CD4-positive, CD25-positive, alpha-beta regulatory T cell (primary cell): ENCODE measurements at regions not wholly inside any gene's neighbourhood (a gene's known extent, or its start where the extent isn't known, plus 50 kb on each side); places are given as distances from the start of the nearest gene placed in this dataset.

Experiments
- ATAC-seq, 2 donors: fragments of 150-1000 bp; cut with Tn5 transposase; one replicate each; pipeline ENCODE4 v1.10.0; 2021; ENCODE audit warnings: low read depth in 2 of 2, moderate number of reproducible peaks in 2 of 2, moderate library complexity in 1 of 2
- DNase-seq, 3 donors: peaks; one replicate each; pipeline versions ENCODE4 v3.0.0 to v3.0.0-alpha.2; 2012 to 2022; ENCODE audit warnings: mixed read lengths in 1 of 3
- H3K27ac ChIP-seq: one replicate; pipeline ENCODE4 v1.7.0; 2013; ENCODE audit warnings: mild to moderate bottlenecking, low read length; ENCODE audit not compliant: insufficient read depth, poor library complexity, severe bottlenecking
- H3K27me3 ChIP-seq: one replicate; pipeline ENCODE4 v1.7.0; 2013; ENCODE audit warnings: low read length; ENCODE audit not compliant: control insufficient read depth, insufficient read depth
- H3K36me3 ChIP-seq: one replicate; pipeline ENCODE4 v1.7.0; 2013; ENCODE audit warnings: mild to moderate bottlenecking, low read length, moderate library complexity; ENCODE audit not compliant: control insufficient read depth, insufficient read depth
- H3K4me1 ChIP-seq: 2 replicates; pipeline ENCODE4 v1.7.0; 2013; ENCODE audit warnings: mild to moderate bottlenecking, low read length; ENCODE audit not compliant: insufficient read depth, control insufficient read depth, poor library complexity, severe bottlenecking
- H3K4me3 ChIP-seq: one replicate; pipeline ENCODE4 v1.7.0; 2013; ENCODE audit warnings: low read depth, mild to moderate bottlenecking, low read length, moderate library complexity
- H3K9me3 ChIP-seq, 2 experiments: 1 replicate in 1 of 2; 2 replicates in 1 of 2; pipeline ENCODE4 v1.7.0; 2013; ENCODE audit warnings: low read length in 2 of 2, mild to moderate bottlenecking in 1 of 2, moderate library complexity in 1 of 2; ENCODE audit not compliant: control insufficient read depth in 2 of 2
- H3K27ac Mint-ChIP-seq, 3 donors: one replicate each; pipeline ENCODE4 v1.8.0; 2020 to 2022; ENCODE audit warnings: mild to moderate bottlenecking in 3 of 3, mixed read lengths in 3 of 3, moderate library complexity in 2 of 3
- H3K27me3 Mint-ChIP-seq: one replicate; pipeline ENCODE4 v1.8.0; 2022; ENCODE audit warnings: mild to moderate bottlenecking, mixed read lengths
- H3K36me3 Mint-ChIP-seq: one replicate; pipeline ENCODE4 v1.8.0; 2020; ENCODE audit warnings: mixed read lengths
- H3K4me1 Mint-ChIP-seq, 4 donors: one replicate each; pipeline ENCODE4 v1.8.0; 2020 to 2022; ENCODE audit warnings: mixed read lengths in 4 of 4, mild to moderate bottlenecking in 1 of 4
- H3K4me3 Mint-ChIP-seq, 4 donors: one replicate each; pipeline ENCODE4 v1.8.0; 2020 to 2022; ENCODE audit warnings: mild to moderate bottlenecking in 4 of 4, mixed read lengths in 4 of 4, moderate library complexity in 3 of 4
- H3K9me3 Mint-ChIP-seq, 7 donors: one replicate each; pipeline ENCODE4 v1.8.0; 2020 to 2022; ENCODE audit warnings: mixed read lengths in 7 of 7, mild to moderate bottlenecking in 3 of 7, moderate library complexity in 2 of 7

DNA sequence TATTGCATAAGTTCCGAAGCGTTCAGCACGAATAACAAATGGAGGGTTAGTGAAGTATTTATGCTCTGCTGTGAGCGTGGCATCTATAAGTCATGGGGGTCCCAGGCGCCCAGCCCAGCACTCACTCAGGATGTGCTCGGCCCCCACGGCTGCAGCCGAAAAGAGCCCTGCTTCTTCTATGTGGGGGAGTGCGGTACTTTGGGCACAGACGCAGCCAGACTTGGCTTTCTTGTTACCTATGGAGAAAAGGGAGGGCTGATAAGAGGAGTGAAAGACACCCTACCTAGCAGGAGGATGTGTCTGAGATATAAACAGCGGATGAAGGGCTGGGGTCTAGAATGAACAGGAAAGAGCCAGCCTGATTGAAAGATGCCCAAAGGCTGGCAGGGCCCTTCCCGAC, 51.4 kb downstream of the MRPL36 start:
- no peak overlapping the region for H3K27ac Mint-ChIP-seq
- H3K4me1 ChIP-seq = no peaks in the 10 kb centered on the region
- H3K27me3 Mint-ChIP-seq = no peaks in the 10 kb centered on the region

GRCh38 chr5:1747803-1748085, 51.9 kb downstream of the MRPL36 start:
- Histone ChIP-seq H3K27ac (no peak overlapping the region), H3K4me1 (no peaks in the 10 kb centered on the region), H3K9me3 (peaks cover 0 to 2% of the 10 kb centered on the region in 2 experiments), H3K27me3 (peaks cover under 1% of the 10 kb centered on the region), H3K4me3 (no peak overlapping the region), H3K36me3 (no peaks in the 10 kb centered on the region)
- Mint-ChIP-seq H3K9me3 (no peaks in the 10 kb centered on the region), H3K4me3 (no peak overlapping the region), H3K27me3 (no peaks in the 10 kb centered on the region), H3K4me1 (no peaks in the 10 kb centered on the region), H3K36me3 (no peaks in the 10 kb centered on the region), H3K27ac (no peak overlapping the region)
- ATAC-seq (no peak), DNase-seq (no peak)

More for the DNA sequence above, 51.4 kb downstream of the MRPL36 start:
- Mint-ChIP-seq H3K4me1 (no peaks in the 10 kb centered on the region), H3K36me3 (no peaks in the 10 kb centered on the region), H3K4me3 (no peak overlapping the region), H3K9me3 (no peaks in the 10 kb centered on the region)
- H3K36me3 ChIP-seq = no peaks in the 10 kb centered on the region
- H3K27ac ChIP-seq = no peak overlapping the region
- DNase-seq (no peak), ATAC-seq (no peak)
- H3K9me3 ChIP-seq = no peaks in the 10 kb centered on the region
- no peaks in the 10 kb centered on the region for H3K27me3 ChIP-seq
- no peak overlapping the region for H3K4me3 ChIP-seq

DNA sequence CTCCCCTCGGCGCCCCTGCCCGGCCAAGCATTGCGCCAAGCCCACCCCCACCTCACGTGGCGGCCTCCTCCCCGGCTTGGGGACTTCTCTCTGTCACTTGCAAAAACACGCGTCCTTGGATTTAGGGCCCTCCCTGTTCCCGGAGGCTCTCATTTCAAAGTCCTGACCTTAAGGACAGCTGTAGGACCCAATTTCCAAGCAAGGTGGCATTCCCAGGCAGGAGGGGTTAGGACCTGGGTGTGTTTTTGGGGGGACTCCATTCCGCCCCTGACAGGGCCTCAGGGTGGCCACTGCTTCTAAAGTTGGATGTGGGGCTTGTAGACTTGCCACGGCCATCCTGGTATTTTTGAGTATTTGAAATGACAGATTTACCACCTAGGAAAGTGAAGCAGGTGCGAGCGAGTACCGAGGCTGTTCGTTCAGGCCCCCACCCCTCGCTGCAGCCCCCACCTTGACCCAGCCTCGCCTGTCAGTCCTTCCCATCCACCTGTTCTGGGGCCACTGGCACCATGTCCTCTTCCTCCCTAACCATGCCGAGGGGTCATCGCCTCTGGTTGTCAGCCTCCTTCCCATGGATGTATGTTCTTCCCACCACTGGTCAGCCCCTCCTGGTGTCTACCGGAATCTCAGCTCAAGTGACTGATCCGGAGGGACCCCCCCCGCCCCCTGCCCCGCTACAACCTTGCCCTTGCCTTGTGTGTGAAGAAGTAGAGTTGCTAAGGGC, 52.4 kb downstream of the MRPL36 start:
- Mint-ChIP-seq H3K4me1 (no peaks in the 10 kb centered on the region), H3K27ac (no peak overlapping the region), H3K36me3 (no peaks in the 10 kb centered on the region), H3K27me3 (no peaks in the 10 kb centered on the region), H3K4me3 (no peak overlapping the region), H3K9me3 (peaks cover 0 to 1% (median 0%) of the 10 kb centered on the region in 7 donors)
- H3K36me3 ChIP-seq = no peaks in the 10 kb centered on the region
- peaks cover 5% of the 10 kb centered on the region for H3K27me3 ChIP-seq
- H3K27ac ChIP-seq = no peak overlapping the region
- DNase-seq (no peak), ATAC-seq (no peak)
- H3K9me3 ChIP-seq = peaks cover 0 to 3% of the 10 kb centered on the region in 2 experiments
- H3K4me3 ChIP-seq = no peak overlapping the region
- no peaks in the 10 kb centered on the region for H3K4me1 ChIP-seq

DNA sequence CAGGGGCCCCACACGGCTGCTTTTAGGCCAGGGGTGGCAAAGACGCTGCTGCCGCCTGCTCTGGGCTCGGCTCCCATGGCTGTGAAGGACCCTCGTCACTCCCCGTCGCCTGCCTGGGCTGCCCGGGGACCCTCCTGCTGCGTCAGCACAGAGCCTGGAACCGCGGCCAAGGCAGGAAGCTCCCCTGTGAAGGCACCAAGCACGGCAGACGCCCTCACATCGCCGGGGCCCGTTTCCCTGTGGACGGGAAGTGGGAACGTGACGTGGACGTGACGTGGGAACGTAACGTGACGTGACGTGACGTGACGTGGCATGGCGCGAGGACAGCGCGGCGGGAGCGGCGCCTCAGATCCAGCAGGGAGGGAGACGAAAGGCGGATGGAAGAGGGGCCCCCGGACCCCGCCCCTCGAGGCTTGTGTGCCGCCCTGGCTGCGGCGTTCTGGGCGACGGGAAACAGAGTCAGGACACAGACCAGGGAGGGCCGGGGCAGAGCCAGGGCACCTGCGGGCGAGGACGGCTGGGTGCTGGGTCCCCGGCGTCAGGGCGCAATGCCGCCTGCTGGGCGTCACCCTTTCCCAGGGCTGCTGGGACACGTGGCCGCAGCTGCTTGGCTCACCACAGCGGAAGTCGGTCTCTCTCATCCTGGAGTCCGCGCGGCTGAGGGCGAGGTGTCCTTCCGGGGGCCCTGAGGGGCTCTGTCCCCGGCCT, 53.1 kb downstream of the MRPL36 start:
- H3K36me3 ChIP-seq = no peaks in the 10 kb centered on the region
- no peak overlapping the region for H3K4me3 Mint-ChIP-seq
- DNase-seq = no peak

DNA sequence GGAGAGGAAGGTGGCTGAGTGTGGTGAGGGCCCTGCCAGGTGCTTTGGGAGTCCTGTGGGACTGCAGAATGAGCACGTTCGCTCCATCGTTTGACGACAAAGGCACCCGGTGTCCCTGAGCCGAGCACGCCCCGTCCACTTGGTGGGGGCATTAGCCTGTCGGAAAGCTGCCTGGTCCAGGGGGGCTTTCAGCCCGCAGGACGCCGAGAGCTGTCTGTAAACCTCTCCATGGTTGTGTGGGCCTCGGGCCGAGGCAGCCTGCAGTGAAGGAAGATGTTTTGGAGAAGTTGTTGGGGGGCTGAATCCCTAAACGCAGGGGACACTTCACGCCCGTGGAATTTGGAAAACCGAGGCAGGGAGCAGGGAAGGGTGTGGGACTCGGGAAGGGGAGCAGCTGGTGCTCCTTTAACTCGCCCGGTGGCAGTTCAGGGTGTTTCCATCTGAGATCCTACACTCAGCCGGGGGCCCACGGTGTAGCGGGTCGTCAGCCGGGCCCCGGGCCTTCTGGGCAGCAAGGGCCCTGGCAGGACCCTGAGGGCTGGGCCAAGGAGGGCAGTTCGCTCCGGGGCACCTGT, 53.8 kb downstream of the MRPL36 start:
- ATAC-seq = no peak
- Histone ChIP-seq H3K36me3 (no peaks in the 10 kb centered on the region), H3K4me1 (no peaks in the 10 kb centered on the region)

More for the DNA sequence above, 53.1 kb downstream of the MRPL36 start:
- Mint-ChIP-seq H3K27ac (no peak overlapping the region), H3K4me1 (no peaks in the 10 kb centered on the region), H3K9me3 (peaks cover 0 to 4% (median 0%) of the 10 kb centered on the region in 7 donors), H3K27me3 (peaks cover 1% of the 10 kb centered on the region), H3K36me3 (no peaks in the 10 kb centered on the region)
- peaks cover 5% of the 10 kb centered on the region for H3K27me3 ChIP-seq
- no peak overlapping the region for H3K4me3 ChIP-seq
- ATAC-seq = no peak
- H3K27ac ChIP-seq = no peak overlapping the region
- H3K4me1 ChIP-seq = no peaks in the 10 kb centered on the region
- peaks cover 0 to 5% of the 10 kb centered on the region in 2 experiments for H3K9me3 ChIP-seq

GRCh38 chr5:1745123-1745795, 54.4 kb downstream of the MRPL36 start:
- Mint-ChIP-seq H3K36me3 (no peaks in the 10 kb centered on the region), H3K4me3 (no peak overlapping the region)
- DNase-seq = no peak

More for the DNA sequence above, 53.8 kb downstream of the MRPL36 start:
- Mint-ChIP-seq H3K4me1 (no peaks in the 10 kb centered on the region), H3K4me3 (no peak overlapping the region), H3K36me3 (no peaks in the 10 kb centered on the region), H3K27me3 (peaks cover 8% of the 10 kb centered on the region), H3K27ac (no peak overlapping the region), H3K9me3 (peaks cover 0 to 7% (median 2%) of the 10 kb centered on the region in 7 donors)
- DNase-seq = no peak
- Histone ChIP-seq H3K9me3 (peaks cover 0 to 5% of the 10 kb centered on the region in 2 experiments), H3K27me3 (peaks cover 5% of the 10 kb centered on the region), H3K4me3 (no peak overlapping the region), H3K27ac (no peak overlapping the region)

DNA sequence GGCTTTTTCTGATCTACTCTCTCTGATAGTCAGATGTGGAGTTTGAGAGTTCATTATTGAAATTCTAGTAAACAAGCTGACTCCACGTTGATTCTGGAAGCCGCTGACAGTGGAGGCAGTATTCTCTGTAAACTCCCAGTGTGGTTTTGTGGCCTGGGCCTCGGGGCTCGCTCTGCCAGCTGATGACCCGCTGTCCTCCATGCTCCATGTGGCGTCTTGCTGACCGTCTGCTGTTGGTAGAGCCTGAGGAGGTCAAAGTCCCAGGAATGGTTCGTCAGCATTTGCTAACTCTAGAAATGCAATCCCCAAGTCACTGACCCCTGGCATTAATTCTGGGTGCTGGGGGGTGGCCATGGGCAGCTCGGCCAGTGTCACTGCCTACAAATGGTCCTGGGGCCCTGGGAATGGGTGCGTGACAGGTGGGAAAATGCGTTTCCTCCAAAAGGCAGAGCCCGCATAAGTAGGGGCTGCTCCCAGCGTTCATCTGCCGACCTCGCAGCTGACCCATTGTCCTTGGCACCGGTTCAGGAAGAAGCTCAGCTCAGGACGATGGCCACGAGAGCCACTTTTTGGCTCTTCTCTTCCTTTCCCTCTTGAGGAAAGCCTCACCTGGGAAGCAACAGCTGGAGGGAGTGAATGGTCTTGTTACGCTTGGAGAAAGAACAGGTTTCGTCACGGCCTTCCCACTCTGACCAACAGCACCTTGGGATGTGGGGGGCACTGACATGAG, 55.1 kb downstream of the MRPL36 start:
- Histone ChIP-seq H3K36me3 (no peaks in the 10 kb centered on the region), H3K9me3 (peaks cover 0 to 10% of the 10 kb centered on the region in 2 experiments), H3K4me1 (no peaks in the 10 kb centered on the region), H3K27ac (no peak overlapping the region), H3K27me3 (peaks cover 5% of the 10 kb centered on the region), H3K4me3 (no peak overlapping the region)
- no peak for ATAC-seq
- no peak for DNase-seq
- Mint-ChIP-seq H3K27me3 (peaks cover 21% of the 10 kb centered on the region), H3K9me3 (peaks cover 0 to 19% (median 3%) of the 10 kb centered on the region in 7 donors), H3K4me3 (no peak overlapping the region), H3K27ac (no peak overlapping the region), H3K4me1 (no peaks in the 10 kb centered on the region), H3K36me3 (no peaks in the 10 kb centered on the region)

More at GRCh38 chr5:1745123-1745795, 54.4 kb downstream of the MRPL36 start:
- H3K27me3 ChIP-seq = peaks cover 5% of the 10 kb centered on the region
- H3K4me1 Mint-ChIP-seq = no peaks in the 10 kb centered on the region
- peaks cover 0 to 12% (median 3%) of the 10 kb centered on the region in 7 donors for H3K9me3 Mint-ChIP-seq
- ATAC-seq = no peak
- H3K36me3 ChIP-seq = no peaks in the 10 kb centered on the region
- H3K27ac ChIP-seq = no peak overlapping the region
- H3K27me3 Mint-ChIP-seq = peaks cover 14% of the 10 kb centered on the region
- H3K9me3 ChIP-seq = peaks cover 0 to 5% of the 10 kb centered on the region in 2 experiments
- no peak overlapping the region for H3K4me3 ChIP-seq
- H3K27ac Mint-ChIP-seq = no peak overlapping the region
- H3K4me1 ChIP-seq = no peaks in the 10 kb centered on the region
